ENCODE measurements at regions not wholly inside any gene's neighbourhood (a gene's known extent, or its start where the extent isn't known, plus 50 kb on each side); places are given as distances from the start of the nearest gene placed in this dataset.

DNA sequence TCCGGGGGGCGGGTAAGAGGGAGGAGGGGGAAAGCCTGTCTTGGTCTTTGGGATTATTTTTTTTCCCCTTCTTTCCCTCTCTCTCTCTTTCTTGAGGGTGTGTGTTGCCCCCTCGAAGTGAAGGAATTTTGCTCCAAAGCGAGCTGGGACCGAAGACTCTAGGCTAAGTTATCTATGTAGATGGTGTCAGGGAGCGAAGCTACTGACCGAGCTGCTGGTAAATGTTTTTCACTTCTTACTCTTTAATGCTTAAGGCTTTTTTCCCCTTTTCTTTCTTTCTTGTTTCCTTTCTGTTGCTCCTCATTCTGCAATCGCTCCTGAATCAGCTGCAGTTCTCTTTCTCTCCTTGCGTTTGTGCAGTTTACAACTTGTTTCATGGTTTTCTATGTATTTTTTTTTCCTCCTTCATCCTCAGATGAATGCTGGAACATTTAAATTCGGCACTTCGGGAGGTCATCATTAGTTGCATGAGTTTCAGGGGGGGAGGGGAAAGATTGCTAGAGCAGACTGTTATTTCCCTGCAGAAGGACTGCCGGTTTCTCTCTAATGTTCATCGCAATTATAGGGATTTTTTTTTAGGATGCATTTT lies 1312.0 kb upstream of the WWC1 start:
- no peak for DNase-seq (ENCODE audit: low spot score)
- in situ Hi-C loops (cut with MboI; ENCODE audit: low pct_unique_long_range_greater_than_20kb, low sequenced_read_pairs, unreplicated experiment) = no loop called here
- TF ChIP-seq, protein P1, sequence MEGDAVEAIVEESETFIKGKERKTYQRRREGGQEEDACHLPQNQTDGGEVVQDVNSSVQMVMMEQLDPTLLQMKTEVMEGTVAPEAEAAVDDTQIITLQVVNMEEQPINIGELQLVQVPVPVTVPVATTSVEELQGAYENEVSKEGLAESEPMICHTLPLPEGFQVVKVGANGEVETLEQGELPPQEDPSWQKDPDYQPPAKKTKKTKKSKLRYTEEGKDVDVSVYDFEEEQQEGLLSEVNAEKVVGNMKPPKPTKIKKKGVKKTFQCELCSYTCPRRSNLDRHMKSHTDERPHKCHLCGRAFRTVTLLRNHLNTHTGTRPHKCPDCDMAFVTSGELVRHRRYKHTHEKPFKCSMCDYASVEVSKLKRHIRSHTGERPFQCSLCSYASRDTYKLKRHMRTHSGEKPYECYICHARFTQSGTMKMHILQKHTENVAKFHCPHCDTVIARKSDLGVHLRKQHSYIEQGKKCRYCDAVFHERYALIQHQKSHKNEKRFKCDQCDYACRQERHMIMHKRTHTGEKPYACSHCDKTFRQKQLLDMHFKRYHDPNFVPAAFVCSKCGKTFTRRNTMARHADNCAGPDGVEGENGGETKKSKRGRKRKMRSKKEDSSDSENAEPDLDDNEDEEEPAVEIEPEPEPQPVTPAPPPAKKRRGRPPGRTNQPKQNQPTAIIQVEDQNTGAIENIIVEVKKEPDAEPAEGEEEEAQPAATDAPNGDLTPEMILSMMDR (IDR thresholded peaks at IDR 0.05; ENCODE audit: extremely low read depth, insufficient read depth, missing control alignments) = no peak

DNA sequence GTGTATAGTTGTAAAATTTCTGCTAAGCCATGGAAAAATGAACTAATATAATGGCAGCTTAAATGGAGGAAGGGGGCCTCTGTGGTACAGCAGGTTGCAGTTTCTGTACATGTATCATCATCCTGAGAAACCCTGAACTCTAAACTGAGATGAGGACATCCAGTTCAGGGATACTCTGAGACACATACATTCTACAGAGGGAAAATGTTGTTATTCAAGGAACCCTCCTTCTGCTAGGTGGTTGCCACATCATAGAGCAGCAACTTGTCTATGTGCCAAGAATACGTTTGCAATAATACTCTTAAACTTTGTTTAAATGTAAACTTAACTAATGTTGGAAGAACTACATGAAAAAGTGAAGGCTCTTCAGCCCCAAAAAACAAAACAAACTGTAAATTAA lies 1310.8 kb upstream of the WWC1 start:
- DNase-seq (ENCODE audit: low spot score) = no peak
- in situ Hi-C loops (cut with MboI; ENCODE audit: low pct_unique_long_range_greater_than_20kb, low sequenced_read_pairs, unreplicated experiment) = no loop called here
- TF ChIP-seq, protein P1 (IDR thresholded peaks at IDR 0.05; ENCODE audit: extremely low read depth, insufficient read depth, missing control alignments) = no peak

GRCh38 chr5:166982226-166982625 lies 1309.2 kb upstream of the WWC1 start:
- no peak for DNase-seq (ENCODE audit: low spot score)
- TF ChIP-seq, protein P1 (IDR thresholded peaks at IDR 0.05; ENCODE audit: extremely low read depth, insufficient read depth, missing control alignments) = no peak
- in situ Hi-C loops (cut with MboI; ENCODE audit: low pct_unique_long_range_greater_than_20kb, low sequenced_read_pairs, unreplicated experiment) = no loop called here

DNA sequence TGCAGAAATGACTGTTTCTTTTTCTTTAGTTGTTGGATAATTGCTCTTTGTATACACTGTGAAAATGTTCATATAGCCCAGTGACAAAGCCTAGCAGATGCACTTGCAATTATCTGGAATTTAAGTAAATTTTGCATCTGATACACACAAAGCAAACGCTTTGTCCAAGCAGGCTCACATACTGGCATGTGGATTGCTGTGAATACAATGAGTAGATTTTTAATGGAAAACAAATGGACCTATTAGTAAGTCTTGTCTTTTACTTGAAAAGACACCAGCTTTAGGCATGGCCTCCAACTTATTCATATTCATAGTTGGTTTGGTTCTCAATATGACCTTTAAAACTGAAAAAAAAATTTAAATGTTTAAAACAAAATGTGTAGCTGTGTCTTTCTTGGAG lies 1299.8 kb upstream of the WWC1 start:
- TF ChIP-seq, protein P1 (IDR thresholded peaks at IDR 0.05; ENCODE audit: extremely low read depth, insufficient read depth, missing control alignments) = no peak
- no peak for DNase-seq (ENCODE audit: low spot score)
- in situ Hi-C loops (cut with MboI; ENCODE audit: low pct_unique_long_range_greater_than_20kb, low sequenced_read_pairs, unreplicated experiment) = no loop called here

- TF ChIP-seq, protein P1 (IDR thresholded peaks at IDR 0.05; ENCODE audit: extremely low read depth, insufficient read depth, missing control alignments) = no peak
- DNase-seq (ENCODE audit: low spot score) = no peak
- in situ Hi-C loops (cut with MboI; ENCODE audit: low pct_unique_long_range_greater_than_20kb, low sequenced_read_pairs, unreplicated experiment) = no loop called here
Observed at GRCh38 chr5:166992108-166992507, 1299.3 kb upstream of the WWC1 start.

GRCh38 chr5:166992874-166993722 lies 1298.3 kb upstream of the WWC1 start:
- in situ Hi-C loops (cut with MboI; ENCODE audit: low pct_unique_long_range_greater_than_20kb, low sequenced_read_pairs, unreplicated experiment) = no loop called here

More at GRCh38 chr5:166992874-166993722, 1298.3 kb upstream of the WWC1 start:
- TF ChIP-seq, protein P1 (IDR thresholded peaks at IDR 0.05; ENCODE audit: extremely low read depth, insufficient read depth, missing control alignments) = no peak
- no peak for DNase-seq (ENCODE audit: low spot score)
